Adrenal gland (tissue), 9 donors: ENCODE measurements at regions not wholly inside any gene's neighbourhood (a gene's known extent, or its start where the extent isn't known, plus 50 kb on each side); places are given as distances from the start of the nearest gene placed in this dataset.

Source experiments
- DNase-seq, 7 donors: peaks; one replicate each; pipeline ENCODE4 v3.0.0-alpha.2; 2019 to 2020
- H3K27ac ChIP-seq, 5 donors: fragments of 200-600 bp; sonication (generic) in 4 of 5; 1 replicate in 3 of 5; 2 replicates in 2 of 5; pipeline versions ENCODE4 v1.5.1 to v1.8.0; 2016 to 2020; ENCODE audit warnings: mild to moderate bottlenecking in 1 of 5
- H3K27me3 ChIP-seq: fragments of 200-600 bp; 2 replicates; pipeline ENCODE4 v1.8.0; 2021
- H3K36me3 ChIP-seq, 2 donors: fragments of 200-600 bp; replicated peaks in 1 of 2; 1 replicate in 1 of 2; 2 replicates in 1 of 2; pipeline versions ENCODE4 v1.5.1 to v1.8.0; 2018 to 2022
- H3K4me1 ChIP-seq, 2 donors: fragments of 200-600 bp; replicated peaks in 1 of 2; 1 replicate in 1 of 2; 2 replicates in 1 of 2; pipeline versions ENCODE4 v1.5.1 to v1.8.0; 2018 to 2021
- H3K4me3 ChIP-seq, 4 donors: fragments of 200-600 bp; sonication (generic) in 3 of 4; one replicate each; pipeline ENCODE4 v1.5.1; 2016 to 2018
- H3K9me3 ChIP-seq, 3 donors: fragments of 200-600 bp; sonication (generic) in 1 of 3; replicated peaks in 1 of 3; 1 replicate in 2 of 3; 2 replicates in 1 of 3; pipeline versions ENCODE4 v1.5.1 to v1.8.0; 2016 to 2021
- POLR2A ChIP-seq, 2 donors: fragments of 450-650 bp; IDR thresholded peaks; one replicate each; pipeline ENCODE4 v1.6.1; 2017; ENCODE audit warnings: antibody characterized with exemption in 2 of 2, mild to moderate bottlenecking in 2 of 2, moderate library complexity in 1 of 2
- WGBS, 4 donors: extraction: QIAGEN DNeasy Blood & Tissue Kit in 2 of 4; methylation state at CpG; one replicate each; pipeline versions ENCODE4 v1.1.5 to v1.1.7; 2013 to 2017; 5-methylcytosine and 5-hydroxymethylcytosine counted together
- intact Hi-C, 2 donors: fragments of 100-400 bp; cut with DNase I; formaldehyde crosslinking; loops; one replicate each; pipeline versions ENCODE4 v1.14.1 to v1.15.0; 2022 to 2023
- TF ChIP-seq, protein P1 (sequence below), 6 experiments: fragments of 450-650 bp in 4 of 6; fragments of 200-600 bp in 2 of 6; sonication (generic) in 1 of 6; IDR thresholded peaks; 1 replicate in 5 of 6; 2 replicates in 1 of 6; pipeline versions ENCODE4 v1.5.1 to v1.8.0; 2016 to 2021; ENCODE audit warnings: antibody characterized with exemption in 6 of 6, mild to moderate bottlenecking in 2 of 6, moderate library complexity in 1 of 6
- donor health status: healthy with polysubstance abuse.
- donor health status: Bipolar disorder and iron deficiency.
- donor health status: DM: yes; HTN: yes; CAD: no.
- donor health status: DM: no; HTN: no; CAD: no.
- donor health status: DM: no; HTN: no; CAD: no.

DNA sequence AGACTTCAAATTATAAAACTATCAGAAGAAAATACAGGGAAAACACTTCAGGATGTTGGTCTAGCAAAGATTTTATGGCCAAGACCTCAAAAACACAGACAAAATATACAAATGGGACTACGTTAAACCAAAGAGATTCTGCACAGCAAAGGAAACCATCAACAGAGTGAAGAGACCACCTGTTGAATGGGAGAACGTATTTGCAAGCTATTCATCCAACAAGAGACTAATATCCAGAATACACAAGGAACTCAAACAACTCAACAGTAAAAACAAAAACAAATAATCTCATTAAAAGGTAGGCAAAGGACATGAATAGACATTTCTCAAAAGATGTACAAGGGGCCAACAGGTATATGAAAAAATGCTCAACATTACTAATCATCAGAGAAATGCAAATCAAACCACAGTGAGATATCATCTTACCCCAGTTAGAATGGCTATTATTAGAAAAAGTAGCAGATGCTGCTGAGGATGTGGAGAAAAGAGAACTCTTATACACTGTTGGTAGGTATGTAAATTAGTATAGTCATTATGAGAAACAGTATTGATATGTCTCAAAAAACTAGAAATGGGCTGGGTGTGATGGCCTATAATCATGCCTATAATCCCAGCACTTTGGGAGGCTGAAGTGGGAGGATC lies 112.6 kb downstream of the LRIG2 start:
- 74 to 80% (median 78%) methylated on average over 2 of the region's 2 CpGs for WGBS, 4 donors

DNA sequence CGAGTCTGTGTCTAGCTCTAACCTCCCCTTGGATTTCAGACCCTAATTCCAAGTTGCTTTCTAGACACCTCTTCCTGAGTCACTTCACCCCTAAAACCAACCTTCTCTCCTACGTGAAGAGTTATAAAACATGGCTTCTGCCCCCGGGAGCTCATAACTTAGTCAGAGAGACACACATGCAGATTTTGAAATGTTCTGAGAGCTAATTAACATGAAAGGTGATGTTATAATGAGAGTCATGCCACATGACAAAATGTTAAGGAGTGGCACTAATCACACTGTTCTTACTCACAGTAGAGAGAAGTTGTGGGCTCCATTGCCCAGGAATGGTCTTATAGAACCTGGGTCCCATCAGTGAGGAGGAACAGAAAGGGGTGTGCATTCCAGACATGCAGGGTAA lies 117.1 kb downstream of the LRIG2 start:
- no peak for DNase-seq
- Histone ChIP-seq H3K4me1 (no peaks in the 10 kb centered on the region), H3K9me3 (no peaks in the 10 kb centered on the region), H3K36me3 (no peaks in the 10 kb centered on the region), H3K27me3 (no peaks in the 10 kb centered on the region), H3K4me3 (no peak overlapping the region), H3K27ac (no peak overlapping the region)
- intact Hi-C loops, result no loop called here
- TF ChIP-seq, protein P1, sequence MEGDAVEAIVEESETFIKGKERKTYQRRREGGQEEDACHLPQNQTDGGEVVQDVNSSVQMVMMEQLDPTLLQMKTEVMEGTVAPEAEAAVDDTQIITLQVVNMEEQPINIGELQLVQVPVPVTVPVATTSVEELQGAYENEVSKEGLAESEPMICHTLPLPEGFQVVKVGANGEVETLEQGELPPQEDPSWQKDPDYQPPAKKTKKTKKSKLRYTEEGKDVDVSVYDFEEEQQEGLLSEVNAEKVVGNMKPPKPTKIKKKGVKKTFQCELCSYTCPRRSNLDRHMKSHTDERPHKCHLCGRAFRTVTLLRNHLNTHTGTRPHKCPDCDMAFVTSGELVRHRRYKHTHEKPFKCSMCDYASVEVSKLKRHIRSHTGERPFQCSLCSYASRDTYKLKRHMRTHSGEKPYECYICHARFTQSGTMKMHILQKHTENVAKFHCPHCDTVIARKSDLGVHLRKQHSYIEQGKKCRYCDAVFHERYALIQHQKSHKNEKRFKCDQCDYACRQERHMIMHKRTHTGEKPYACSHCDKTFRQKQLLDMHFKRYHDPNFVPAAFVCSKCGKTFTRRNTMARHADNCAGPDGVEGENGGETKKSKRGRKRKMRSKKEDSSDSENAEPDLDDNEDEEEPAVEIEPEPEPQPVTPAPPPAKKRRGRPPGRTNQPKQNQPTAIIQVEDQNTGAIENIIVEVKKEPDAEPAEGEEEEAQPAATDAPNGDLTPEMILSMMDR (IDR thresholded peaks at IDR 0.05), result no peak
- 76 to 87% (median 82%) methylated on average over 3 of the region's 3 CpGs for WGBS, 4 donors

More for the DNA sequence above, 112.6 kb downstream of the LRIG2 start:
- intact Hi-C loops, result no loop called here
- Histone ChIP-seq H3K9me3 (no peaks in the 10 kb centered on the region), H3K36me3 (no peaks in the 10 kb centered on the region), H3K27ac (no peak overlapping the region), H3K4me3 (no peak overlapping the region), H3K4me1 (no peaks in the 10 kb centered on the region), H3K27me3 (no peaks in the 10 kb centered on the region)
- no peak for DNase-seq
- TF ChIP-seq, protein P1 (IDR thresholded peaks at IDR 0.05), result no peak
- no peak for TF ChIP-seq POLR2A (IDR thresholded peaks at IDR 0.05)

DNA sequence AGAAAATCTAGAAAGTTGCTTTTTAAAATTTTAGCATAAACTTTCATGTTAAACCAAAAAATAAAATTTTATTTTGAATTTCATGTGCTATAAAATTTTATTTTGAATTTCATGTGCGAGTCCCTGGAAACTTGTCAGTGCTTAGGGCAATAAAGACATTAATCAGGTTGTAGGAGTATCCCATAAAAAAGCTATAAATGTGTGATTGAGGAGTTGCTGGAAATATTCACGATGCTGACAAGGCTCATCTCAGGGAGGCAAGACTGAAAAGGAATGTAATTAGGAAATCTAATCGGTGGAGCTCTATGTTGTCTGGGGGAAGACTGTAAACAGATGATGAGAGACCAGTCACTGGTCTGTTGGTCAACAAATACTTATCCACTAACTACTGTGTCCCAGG lies 117.9 kb downstream of the LRIG2 start:
- Histone ChIP-seq H3K27me3 (no peaks in the 10 kb centered on the region), H3K27ac (no peak overlapping the region), H3K4me1 (no peaks in the 10 kb centered on the region), H3K9me3 (no peaks in the 10 kb centered on the region), H3K4me3 (no peak overlapping the region), H3K36me3 (no peaks in the 10 kb centered on the region)
- no peak for TF ChIP-seq POLR2A (IDR thresholded peaks at IDR 0.05)
- TF ChIP-seq, protein P1 (IDR thresholded peaks at IDR 0.05), result no peak
- no peak for DNase-seq
- 74 to 81% (median 77%) methylated on average over 3 of the region's 3 CpGs for WGBS, 4 donors
- intact Hi-C loops, result no loop called here

DNA sequence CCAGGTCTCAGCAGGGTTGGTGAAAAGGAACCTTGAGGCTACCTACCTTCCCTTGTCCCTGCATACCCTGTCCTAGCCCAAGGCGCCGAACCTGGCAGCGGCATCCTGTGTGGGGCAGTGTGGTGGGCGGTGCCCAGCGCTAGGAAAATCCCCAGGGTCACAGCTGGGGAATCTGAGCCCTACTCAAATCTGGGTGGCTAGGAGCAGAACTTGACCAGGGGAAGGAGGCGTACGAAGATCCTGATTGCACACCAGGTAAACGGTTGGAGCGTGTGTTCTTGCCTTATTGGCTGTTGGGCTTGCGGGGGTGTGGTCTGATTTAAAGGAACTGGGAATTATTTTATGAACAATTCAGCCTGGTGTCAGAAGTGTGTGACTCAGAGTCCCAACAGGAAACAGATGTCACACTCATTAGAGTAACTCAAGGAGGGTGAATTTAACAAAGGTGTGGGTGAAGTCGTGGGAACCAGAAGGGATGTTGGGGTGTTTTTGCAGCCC lies 118.6 kb downstream of the LRIG2 start:
- WGBS, 4 donors, result 86 to 93% (median 88%) methylated on average over 8 to 11 of the region's 11 CpGs
- no peaks in the 10 kb centered on the region for H3K36me3 ChIP-seq

More for the DNA sequence above, 118.6 kb downstream of the LRIG2 start:
- TF ChIP-seq POLR2A (IDR thresholded peaks at IDR 0.05), result no peak
- TF ChIP-seq, protein P1 (IDR thresholded peaks at IDR 0.05), result no peak
- Histone ChIP-seq H3K27ac (no peak overlapping the region), H3K9me3 (no peaks in the 10 kb centered on the region), H3K4me3 (no peak overlapping the region), H3K27me3 (no peaks in the 10 kb centered on the region), H3K4me1 (no peaks in the 10 kb centered on the region)
- no peak for DNase-seq
- intact Hi-C loops, result no loop called here
